ENCODE measurements at regions not wholly inside any gene's neighbourhood (a gene's known extent, or its start where the extent isn't known, plus 50 kb on each side); places are given as distances from the start of the nearest gene placed in this dataset.

DNA sequence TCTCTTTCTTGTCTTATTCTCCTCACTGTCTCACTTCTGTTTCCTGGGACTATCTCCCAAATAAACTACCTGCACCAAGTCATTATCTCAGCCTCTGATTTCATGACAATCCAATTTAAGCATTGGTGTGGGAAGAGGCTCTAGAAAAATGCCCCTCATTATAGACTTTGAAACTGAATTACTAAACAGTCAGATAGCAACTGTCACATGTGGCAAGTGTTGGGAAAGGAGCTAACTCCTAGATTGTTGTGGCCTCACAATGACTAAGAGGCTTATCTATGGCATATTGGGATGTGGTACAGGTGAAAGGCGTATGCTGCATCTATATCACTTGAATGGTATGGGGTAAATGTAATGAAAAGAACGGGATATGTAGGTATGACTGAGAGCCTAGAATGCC lies 103.5 kb upstream of the CCDC54 start:
- no peak for TF ChIP-seq EZH2 (IDR thresholded peaks at IDR 0.05; ENCODE audit: borderline replicate concordance, low read length)
- TF ChIP-seq, protein P1, sequence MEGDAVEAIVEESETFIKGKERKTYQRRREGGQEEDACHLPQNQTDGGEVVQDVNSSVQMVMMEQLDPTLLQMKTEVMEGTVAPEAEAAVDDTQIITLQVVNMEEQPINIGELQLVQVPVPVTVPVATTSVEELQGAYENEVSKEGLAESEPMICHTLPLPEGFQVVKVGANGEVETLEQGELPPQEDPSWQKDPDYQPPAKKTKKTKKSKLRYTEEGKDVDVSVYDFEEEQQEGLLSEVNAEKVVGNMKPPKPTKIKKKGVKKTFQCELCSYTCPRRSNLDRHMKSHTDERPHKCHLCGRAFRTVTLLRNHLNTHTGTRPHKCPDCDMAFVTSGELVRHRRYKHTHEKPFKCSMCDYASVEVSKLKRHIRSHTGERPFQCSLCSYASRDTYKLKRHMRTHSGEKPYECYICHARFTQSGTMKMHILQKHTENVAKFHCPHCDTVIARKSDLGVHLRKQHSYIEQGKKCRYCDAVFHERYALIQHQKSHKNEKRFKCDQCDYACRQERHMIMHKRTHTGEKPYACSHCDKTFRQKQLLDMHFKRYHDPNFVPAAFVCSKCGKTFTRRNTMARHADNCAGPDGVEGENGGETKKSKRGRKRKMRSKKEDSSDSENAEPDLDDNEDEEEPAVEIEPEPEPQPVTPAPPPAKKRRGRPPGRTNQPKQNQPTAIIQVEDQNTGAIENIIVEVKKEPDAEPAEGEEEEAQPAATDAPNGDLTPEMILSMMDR (IDR thresholded peaks at IDR 0.05; ENCODE audit: low read length): no peak

All from OCI-LY1 (cell line).